ENCODE measurements at regions not wholly inside any gene's neighbourhood (a gene's known extent, or its start where the extent isn't known, plus 50 kb on each side); places are given as distances from the start of the nearest gene placed in this dataset.
A peak's percentile ranks its signal among the peaks of the same experiment; 100 is the strongest.

- Histone ChIP-seq H3K4me1 (ENCODE audit: insufficient read depth) (no peaks in the 10 kb centered on the region), H2AFZ (no peak overlapping the region)
Observed at GRCh38 chr13:105607016-105607415, 928.4 kb downstream of the EFNB2 start.

GRCh38 chr13:105602956-105603670, 932.3 kb downstream of the EFNB2 start:
- Histone ChIP-seq H3K4me3 (no peak overlapping the region), H3K4me1 (ENCODE audit: insufficient read depth) (no peaks in the 10 kb centered on the region), H3K9me3 (ENCODE audit: low read depth) (no peaks in the 10 kb centered on the region), H3K27me3 (no peaks in the 10 kb centered on the region), H3K4me2 (no peak overlapping the region), H3K9me2 (replicated peaks; ENCODE audit: insufficient read depth) (no peaks in the 10 kb centered on the region), H3K27ac (no peak overlapping the region), H4K20me1 (ENCODE audit: insufficient read depth, poor library complexity, severe bottlenecking) (no peaks in the 10 kb centered on the region), H3K79me2 (no peaks in the 10 kb centered on the region), H3K36me3 (replicated peaks; ENCODE audit: insufficient read depth, low read depth) (no peaks in the 10 kb centered on the region), H2AFZ (no peak overlapping the region)
- DNase-seq (ENCODE audit: low spot score) = no peak
- no peak for TF ChIP-seq CTCF (IDR thresholded peaks at IDR 0.05; ENCODE audit: poor library complexity)
- TF ChIP-seq EZH2 (IDR thresholded peaks at IDR 0.05; ENCODE audit: borderline replicate concordance) = no peak
- TF ChIP-seq EZH2phosphoT487 (IDR thresholded peaks at IDR 0.05; ENCODE audit: low read depth, severe bottlenecking, unreplicated experiment) = peak; percentile 83
- 57% methylated on average over 8 of the region's 8 CpGs for WGBS (ENCODE audit: low lambda C conversion rate, missing lambda C conversion rate)

More at GRCh38 chr13:105607016-105607415, 928.4 kb downstream of the EFNB2 start:
- no peak overlapping the region for H3K27ac ChIP-seq
- no peak overlapping the region for H3K4me3 ChIP-seq
- H3K27me3 ChIP-seq = no peaks in the 10 kb centered on the region
- H3K36me3 ChIP-seq (replicated peaks; ENCODE audit: insufficient read depth, low read depth) = no peaks in the 10 kb centered on the region
- TF ChIP-seq EZH2phosphoT487 (IDR thresholded peaks at IDR 0.05; ENCODE audit: low read depth, severe bottlenecking, unreplicated experiment) (no peak), CTCF (IDR thresholded peaks at IDR 0.05; ENCODE audit: poor library complexity) (no peak), EZH2 (IDR thresholded peaks at IDR 0.05; ENCODE audit: borderline replicate concordance) (no peak)
- 52% methylated on average over 2 of the region's 2 CpGs for WGBS (ENCODE audit: low lambda C conversion rate, missing lambda C conversion rate)
- no peak overlapping the region for H3K4me2 ChIP-seq
- H3K79me2 ChIP-seq = no peaks in the 10 kb centered on the region
- no peak for DNase-seq (ENCODE audit: low spot score)
- no peaks in the 10 kb centered on the region for H3K9me2 ChIP-seq (replicated peaks; ENCODE audit: insufficient read depth)
- no peaks in the 10 kb centered on the region for H4K20me1 ChIP-seq (ENCODE audit: insufficient read depth, poor library complexity, severe bottlenecking)
- no peaks in the 10 kb centered on the region for H3K9me3 ChIP-seq (ENCODE audit: low read depth)

- WGBS (ENCODE audit: low lambda C conversion rate, missing lambda C conversion rate) = 88% methylated on average over 6 of the region's 6 CpGs
- Histone ChIP-seq H3K4me3 (no peak overlapping the region), H3K27ac (no peak overlapping the region), H3K9me3 (ENCODE audit: low read depth) (no peaks in the 10 kb centered on the region), H3K27me3 (no peaks in the 10 kb centered on the region), H3K9me2 (replicated peaks; ENCODE audit: insufficient read depth) (no peaks in the 10 kb centered on the region), H3K79me2 (no peaks in the 10 kb centered on the region), H3K36me3 (replicated peaks; ENCODE audit: insufficient read depth, low read depth) (no peaks in the 10 kb centered on the region), H2AFZ (no peak overlapping the region), H4K20me1 (ENCODE audit: insufficient read depth, poor library complexity, severe bottlenecking) (no peaks in the 10 kb centered on the region), H3K4me1 (ENCODE audit: insufficient read depth) (no peaks in the 10 kb centered on the region), H3K4me2 (no peak overlapping the region)
- DNase-seq (ENCODE audit: low spot score) = no peak
- TF ChIP-seq CTCF (IDR thresholded peaks at IDR 0.05; ENCODE audit: poor library complexity) (no peak), EZH2phosphoT487 (IDR thresholded peaks at IDR 0.05; ENCODE audit: low read depth, severe bottlenecking, unreplicated experiment) (no peak), EZH2 (IDR thresholded peaks at IDR 0.05; ENCODE audit: borderline replicate concordance) (no peak)
Observed at GRCh38 chr13:105599477-105600037, 935.9 kb downstream of the EFNB2 start.

Measured in hepatocyte (in vitro differentiated cells).